ENCODE measurements at regions not wholly inside any gene's neighbourhood (a gene's known extent, or its start where the extent isn't known, plus 50 kb on each side); places are given as distances from the start of the nearest gene placed in this dataset.

DNA sequence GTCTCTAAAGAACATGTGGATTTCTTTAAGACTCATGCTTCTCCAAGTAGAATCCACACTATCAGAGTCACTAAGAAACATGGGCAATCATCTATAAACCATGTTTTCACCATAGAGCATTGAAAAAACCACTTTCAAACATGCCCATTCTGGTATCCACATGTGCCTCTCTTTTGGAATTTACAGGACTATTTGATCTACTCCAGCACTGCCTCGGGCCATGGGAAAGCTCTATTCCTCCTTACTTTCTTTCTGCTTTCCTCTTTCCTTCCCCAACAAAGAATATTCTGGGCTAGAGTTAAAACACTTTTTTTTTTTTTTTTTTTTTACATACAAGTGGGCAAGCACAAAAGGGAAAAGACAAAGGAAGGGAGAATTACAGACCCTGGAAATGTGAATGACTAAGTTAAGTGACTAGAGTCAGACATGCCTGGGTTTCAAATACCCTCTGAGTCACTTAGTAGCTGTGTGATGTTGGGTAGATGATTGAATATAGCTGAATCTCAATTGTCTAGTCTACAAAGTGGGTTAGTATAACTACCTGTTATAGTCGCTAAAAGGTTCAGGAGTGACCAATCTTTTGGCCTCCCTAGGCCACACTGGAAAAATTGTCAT lies 847.7 kb upstream of the INTU start:
- Mint-ChIP-seq H3K9me3 (ENCODE audit: insufficient read depth) (peaks cover 2% of the 10 kb centered on the region), H3K27me3 (no peaks in the 10 kb centered on the region), H3K4me3 (no peak overlapping the region), H3K27ac (no peak overlapping the region), H3K4me1 (no peaks in the 10 kb centered on the region)
- no peaks in the 10 kb centered on the region for H3K4me1 ChIP-seq (ENCODE audit: control insufficient read depth in 2 of 2, insufficient read depth in 2 of 2, low read length in 2 of 2)
- intact Hi-C loops (cut with micrococcal nuclease), result no loop called here
- H3K9ac ChIP-seq (ENCODE audit: low read length), result no peak overlapping the region
- ChIA-PET POLR2A (no interaction called here), CTCF (interaction anchor here (1.4 kb wide), 1 partner anchor 9 kb away, joined by 3 read pairs; no protein-coding TSS in a partner anchor)
- no peak overlapping the region for H3K27ac ChIP-seq (ENCODE audit: low read length in 2 of 2)
- H2AFZ ChIP-seq (ENCODE audit: insufficient read depth, low read depth, low read length, poor library complexity, severe bottlenecking), result no peak overlapping the region
- no peaks in the 10 kb centered on the region for H4K20me1 ChIP-seq (ENCODE audit: control insufficient read depth, insufficient read depth, low read length, poor library complexity, severe bottlenecking)
- no peak overlapping the region for H3K4me2 ChIP-seq (replicated peaks; ENCODE audit: low read depth, low read length, poor library complexity, severe bottlenecking)
- WGBS (ENCODE audit: insufficient coverage), result no CpG with 5 or more reads among the region's 2 CpGs
- H3K4me3 ChIP-seq (ENCODE audit: control extremely low read depth in 1 of 5, extremely low read depth in 1 of 5, insufficient read depth in 1 of 5, low read depth in 2 of 5, low read length in 4 of 5), result no peak overlapping the region
- no peak for ATAC-seq (ENCODE audit: low read depth)
- peaks cover 0 to under 1% (median 0%) of the 10 kb centered on the region in 3 donors for H3K9me3 ChIP-seq (ENCODE audit: control extremely low read depth in 1 of 3, control insufficient read depth in 2 of 3, insufficient read depth in 1 of 3, low read length in 2 of 3)
- no peak for DNase-seq
- no peaks in the 10 kb centered on the region for H3K27me3 ChIP-seq (replicated peaks in 1 of 4; ENCODE audit: control extremely low read depth in 1 of 4, control insufficient read depth in 3 of 4, insufficient read depth in 4 of 4, low read length in 3 of 4)
- no peaks in the 10 kb centered on the region for H3K36me3 ChIP-seq (replicated peaks in 1 of 2; ENCODE audit: control extremely low read depth in 1 of 2, control insufficient read depth in 1 of 2, extremely low read depth in 1 of 2, insufficient read depth in 2 of 2, low read length in 1 of 2)
- TF ChIP-seq, protein P1, sequence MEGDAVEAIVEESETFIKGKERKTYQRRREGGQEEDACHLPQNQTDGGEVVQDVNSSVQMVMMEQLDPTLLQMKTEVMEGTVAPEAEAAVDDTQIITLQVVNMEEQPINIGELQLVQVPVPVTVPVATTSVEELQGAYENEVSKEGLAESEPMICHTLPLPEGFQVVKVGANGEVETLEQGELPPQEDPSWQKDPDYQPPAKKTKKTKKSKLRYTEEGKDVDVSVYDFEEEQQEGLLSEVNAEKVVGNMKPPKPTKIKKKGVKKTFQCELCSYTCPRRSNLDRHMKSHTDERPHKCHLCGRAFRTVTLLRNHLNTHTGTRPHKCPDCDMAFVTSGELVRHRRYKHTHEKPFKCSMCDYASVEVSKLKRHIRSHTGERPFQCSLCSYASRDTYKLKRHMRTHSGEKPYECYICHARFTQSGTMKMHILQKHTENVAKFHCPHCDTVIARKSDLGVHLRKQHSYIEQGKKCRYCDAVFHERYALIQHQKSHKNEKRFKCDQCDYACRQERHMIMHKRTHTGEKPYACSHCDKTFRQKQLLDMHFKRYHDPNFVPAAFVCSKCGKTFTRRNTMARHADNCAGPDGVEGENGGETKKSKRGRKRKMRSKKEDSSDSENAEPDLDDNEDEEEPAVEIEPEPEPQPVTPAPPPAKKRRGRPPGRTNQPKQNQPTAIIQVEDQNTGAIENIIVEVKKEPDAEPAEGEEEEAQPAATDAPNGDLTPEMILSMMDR (IDR thresholded peaks at IDR 0.05), result no peak
- no peak for TF ChIP-seq EZH2 (IDR thresholded peaks at IDR 0.05; ENCODE audit: borderline replicate concordance, insufficient read depth, low read depth, low read length, poor library complexity, severe bottlenecking)
- no peaks in the 10 kb centered on the region for H3K79me2 ChIP-seq (ENCODE audit: control insufficient read depth, insufficient read depth, low read length)

DNA sequence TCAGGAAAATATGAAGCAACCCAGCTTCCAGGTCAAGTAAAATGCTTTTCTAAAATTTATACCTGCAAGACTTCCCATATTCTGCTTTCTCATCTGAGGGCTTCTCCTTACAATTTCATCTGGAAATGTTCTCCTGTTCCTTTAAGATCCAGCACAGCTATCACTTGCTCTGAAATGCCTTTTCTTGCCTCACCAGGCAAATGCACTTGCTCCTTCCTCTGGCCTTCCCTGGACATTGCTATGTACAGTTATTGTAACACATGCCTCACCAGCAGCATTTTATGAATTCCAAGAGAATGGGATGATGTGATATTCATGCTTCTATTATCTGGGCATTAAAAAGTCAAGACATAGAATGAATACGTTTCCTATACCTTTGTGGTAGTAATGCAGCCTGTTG lies 842.1 kb upstream of the INTU start:
- Histone ChIP-seq H3K79me2 (ENCODE audit: control insufficient read depth, insufficient read depth, low read length) (no peaks in the 10 kb centered on the region), H3K4me2 (replicated peaks; ENCODE audit: low read depth, low read length, poor library complexity, severe bottlenecking) (no peak overlapping the region), H3K9ac (ENCODE audit: low read length) (no peak overlapping the region), H3K36me3 (replicated peaks in 1 of 2; ENCODE audit: control extremely low read depth in 1 of 2, control insufficient read depth in 1 of 2, extremely low read depth in 1 of 2, insufficient read depth in 2 of 2, low read length in 1 of 2) (no peaks in the 10 kb centered on the region), H2AFZ (ENCODE audit: insufficient read depth, low read depth, low read length, poor library complexity, severe bottlenecking) (no peak overlapping the region), H3K27me3 (replicated peaks in 1 of 4; ENCODE audit: control extremely low read depth in 1 of 4, control insufficient read depth in 3 of 4, insufficient read depth in 4 of 4, low read length in 3 of 4) (no peaks in the 10 kb centered on the region), H3K9me3 (ENCODE audit: control extremely low read depth in 1 of 3, control insufficient read depth in 2 of 3, insufficient read depth in 1 of 3, low read length in 2 of 3) (no peaks in the 10 kb centered on the region), H4K20me1 (ENCODE audit: control insufficient read depth, insufficient read depth, low read length, poor library complexity, severe bottlenecking) (no peaks in the 10 kb centered on the region), H3K4me1 (ENCODE audit: control insufficient read depth in 2 of 2, insufficient read depth in 2 of 2, low read length in 2 of 2) (no peaks in the 10 kb centered on the region), H3K4me3 (ENCODE audit: control extremely low read depth in 1 of 5, extremely low read depth in 1 of 5, insufficient read depth in 1 of 5, low read depth in 2 of 5, low read length in 4 of 5) (no peak overlapping the region), H3K27ac (ENCODE audit: low read length in 2 of 2) (no peak overlapping the region)
- H3K9me3 Mint-ChIP-seq (ENCODE audit: insufficient read depth), result no peaks in the 10 kb centered on the region
- TF ChIP-seq EZH2 (IDR thresholded peaks at IDR 0.05; ENCODE audit: borderline replicate concordance, insufficient read depth, low read depth, low read length, poor library complexity, severe bottlenecking), result no peak
- TF ChIP-seq, protein P1 (IDR thresholded peaks at IDR 0.05), result no peak
- no CpG with 5 or more reads among the region's 1 CpG for WGBS (ENCODE audit: insufficient coverage)
- no peaks in the 10 kb centered on the region for H3K27me3 Mint-ChIP-seq
- H3K4me3 Mint-ChIP-seq, result no peak overlapping the region
- POLR2A ChIA-PET, result no interaction called here
- ATAC-seq (ENCODE audit: low read depth), result no peak
- H3K4me1 Mint-ChIP-seq, result no peaks in the 10 kb centered on the region
- H3K27ac Mint-ChIP-seq, result no peak overlapping the region
- CTCF ChIA-PET, result no interaction called here
- intact Hi-C loops (cut with micrococcal nuclease), result no loop called here
- no peak for DNase-seq

Data from B cell (primary cell).